DOHH2 (cell line): ENCODE measurements at regions not wholly inside any gene's neighbourhood (a gene's known extent, or its start where the extent isn't known, plus 50 kb on each side); places are given as distances from the start of the nearest gene placed in this dataset.
A peak's percentile ranks its signal among the peaks of the same experiment; 100 is the strongest.

Source experiments
- H3F3A ChIP-seq: fragments of 200-600 bp; sonication (generic), shearing (Covaris generic); 2 replicates; pipeline ENCODE4 v1.6.0; 2016; ENCODE audit warnings: antibody characterized with exemption, mild to moderate bottlenecking; ENCODE audit not compliant: control insufficient read depth, insufficient read depth
- H3K27ac ChIP-seq: fragments of 200-600 bp; sonication (generic); 2 replicates; pipeline ENCODE4 v1.5.1; 2014; ENCODE audit warnings: low read depth, mild to moderate bottlenecking, low read length, moderate library complexity
- H3K27me3 ChIP-seq: fragments of 200-600 bp; sonication (generic); 2 replicates; pipeline ENCODE4 v1.6.1; 2014; ENCODE audit warnings: mild to moderate bottlenecking, low read length, mixed read lengths; ENCODE audit not compliant: control insufficient read depth
- H3K36me3 ChIP-seq: fragments of 200-600 bp; sonication (generic); 2 replicates; pipeline ENCODE4 v1.6.1; 2014; ENCODE audit warnings: mild to moderate bottlenecking, low read length, moderate library complexity, mixed read lengths; ENCODE audit not compliant: control insufficient read depth
- H3K4me1 ChIP-seq: fragments of 200-600 bp; sonication (generic); 2 replicates; pipeline ENCODE4 v1.6.1; 2014; ENCODE audit warnings: mild to moderate bottlenecking, low read length, mixed read lengths; ENCODE audit not compliant: control insufficient read depth
- H3K4me2 ChIP-seq: fragments of 200-600 bp; sonication (generic); 2 replicates; pipeline ENCODE4 v1.6.0; 2014; ENCODE audit warnings: mild to moderate bottlenecking, low read length, moderate library complexity
- H3K4me3 ChIP-seq: fragments of 200-600 bp; sonication (generic); 2 replicates; pipeline ENCODE4 v1.5.1; 2014; ENCODE audit warnings: mild to moderate bottlenecking, low read length, mixed read lengths
- H3K79me2 ChIP-seq: fragments of 200-600 bp; sonication (generic); 2 replicates; pipeline ENCODE4 v1.6.1; 2014; ENCODE audit warnings: mild to moderate bottlenecking, low read length, mixed read lengths; ENCODE audit not compliant: control insufficient read depth
- H3K9me2 ChIP-seq: fragments of 200-600 bp; sonication (generic); replicated peaks from 2 replicates; pipeline ENCODE4 v1.6.1; 2014; ENCODE audit warnings: mild to moderate bottlenecking, low read length, mixed read lengths; ENCODE audit not compliant: control insufficient read depth
- H3K9me3 ChIP-seq: fragments of 200-600 bp; sonication (generic); 2 replicates; pipeline ENCODE4 v1.6.1; 2014; ENCODE audit warnings: antibody characterized with exemption, low read length, mixed read lengths; ENCODE audit not compliant: control insufficient read depth, insufficient read depth
- H4K20me1 ChIP-seq: fragments of 200-600 bp; sonication (generic); 2 replicates; pipeline ENCODE4 v1.6.0; 2014; ENCODE audit warnings: low read depth, mild to moderate bottlenecking, antibody characterized with exemption, low read length, moderate library complexity; ENCODE audit not compliant: control insufficient read depth, insufficient read depth
- CTCF ChIP-seq: fragments of 200-600 bp; sonication (generic); IDR thresholded peaks from one replicate; pipeline ENCODE4 v1.5.1; 2014; ENCODE audit warnings: antibody characterized with exemption, mild to moderate bottlenecking, low read depth, low read length; ENCODE audit not compliant: poor library complexity, severe bottlenecking
- EZH2phosphoT487 ChIP-seq: fragments of 200-600 bp; sonication (generic); IDR thresholded peaks from 2 replicates; pipeline ENCODE4 v1.6.1; 2017; ENCODE audit warnings: borderline replicate concordance, mild to moderate bottlenecking, antibody characterized with exemption, low read length, moderate library complexity, mixed read lengths

- Histone ChIP-seq H4K20me1 (no peaks in the 10 kb centered on the region), H3K9me2 (no peaks in the 10 kb centered on the region), H3K36me3 (no peaks in the 10 kb centered on the region; the same call in 1 of the 2 replicates), H3K79me2 (no peaks in the 10 kb centered on the region), H3K27me3 (no peaks in the 10 kb centered on the region), H3K4me2 (peak overlapping the region; percentile 60), H3F3A (peaks cover 46% of the 10 kb centered on the region), H3K9me3 (no peaks in the 10 kb centered on the region), H3K4me1 (peaks cover 76% of the 10 kb centered on the region), H3K4me3 (peak overlapping the region; percentile 50), H3K27ac (peak overlapping the region; percentile 90)
- no peak for TF ChIP-seq EZH2phosphoT487
- TF ChIP-seq CTCF: no peak
Observed at GRCh38 chr15:31237043-31237324, 89.7 kb upstream of the KLF13 start.

- Histone ChIP-seq H3K9me3 (no peaks in the 10 kb centered on the region), H3K4me2 (peak overlapping the region; percentile 50), H3K27me3 (no peaks in the 10 kb centered on the region), H4K20me1 (no peaks in the 10 kb centered on the region), H3K4me1 (peaks cover 57% of the 10 kb centered on the region), H3K79me2 (no peaks in the 10 kb centered on the region), H3K4me3 (peak overlapping the region; percentile 14; the same call in 1 of the 2 replicates), H3K27ac (peak overlapping the region; percentile 40), H3K36me3 (no peaks in the 10 kb centered on the region; the same call in 1 of the 2 replicates), H3K9me2 (no peaks in the 10 kb centered on the region), H3F3A (peaks cover 39% of the 10 kb centered on the region)
- no peak for TF ChIP-seq EZH2phosphoT487
- no peak for TF ChIP-seq CTCF
Observed at GRCh38 chr15:31238906-31239305, 87.7 kb upstream of the KLF13 start.

DNA sequence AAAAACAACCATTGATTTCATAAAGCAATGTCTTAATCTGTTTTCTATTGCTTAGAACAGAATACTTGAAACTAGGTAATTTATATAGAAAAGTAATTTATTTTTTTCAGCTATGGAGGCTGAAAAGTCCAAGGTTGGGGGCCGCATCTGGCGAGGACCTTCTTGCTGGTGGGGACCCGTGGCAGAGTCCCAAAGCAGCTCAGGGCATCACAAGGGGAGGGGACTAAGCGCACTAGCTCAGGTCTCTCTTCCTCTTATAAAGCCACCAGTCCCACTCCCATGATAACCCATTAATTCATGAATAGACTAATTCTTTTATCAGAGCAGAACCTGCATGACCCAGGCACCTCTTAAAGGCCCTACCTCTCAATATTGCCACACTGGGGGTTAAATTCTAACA, 87.2 kb upstream of the KLF13 start:
- no peaks in the 10 kb centered on the region for H3K9me2 ChIP-seq
- H3K9me3 ChIP-seq: no peaks in the 10 kb centered on the region
- H3K4me1 ChIP-seq: peaks cover 52% of the 10 kb centered on the region
- peak overlapping the region; percentile 40 for H3K27ac ChIP-seq
- no peaks in the 10 kb centered on the region for H3K79me2 ChIP-seq
- no peak overlapping the region; the same call in 1 of the 2 replicates for H3K4me3 ChIP-seq
- no peaks in the 10 kb centered on the region for H4K20me1 ChIP-seq
- H3F3A ChIP-seq: peaks cover 39% of the 10 kb centered on the region
- H3K27me3 ChIP-seq: no peaks in the 10 kb centered on the region
- H3K4me2 ChIP-seq: peak overlapping the region; percentile 50
- TF ChIP-seq CTCF (no peak), EZH2phosphoT487 (no peak)
- no peaks in the 10 kb centered on the region; the same call in 1 of the 2 replicates for H3K36me3 ChIP-seq
